ENCODE measurements at regions not wholly inside any gene's neighbourhood (a gene's known extent, or its start where the extent isn't known, plus 50 kb on each side); places are given as distances from the start of the nearest gene placed in this dataset.

GRCh38 chr2:6679471-6679870 lies 186.2 kb downstream of the CMPK2 start:
- TF ChIP-seq ZNF8 (CRISPR knock-in tag; IDR thresholded peaks at IDR 0.05) (no peak), GLIS3 (CRISPR knock-in tag; IDR thresholded peaks at IDR 0.05) (no peak), BACH2 (CRISPR knock-in tag; IDR thresholded peaks at IDR 0.05; ENCODE audit: borderline replicate concordance) (no peak), ZFP3 (CRISPR knock-in tag; IDR thresholded peaks at IDR 0.05) (no peak), SNAI2 (CRISPR knock-in tag; IDR thresholded peaks at IDR 0.05) (no peak), ZFP30 (CRISPR knock-in tag; IDR thresholded peaks at IDR 0.05) (no peak), ARNTL (CRISPR knock-in tag; IDR thresholded peaks at IDR 0.05; ENCODE audit: borderline replicate concordance, low read depth) (no peak), RARB (CRISPR knock-in tag; IDR thresholded peaks at IDR 0.05) (no peak)
- TF ChIP-seq, protein P1, sequence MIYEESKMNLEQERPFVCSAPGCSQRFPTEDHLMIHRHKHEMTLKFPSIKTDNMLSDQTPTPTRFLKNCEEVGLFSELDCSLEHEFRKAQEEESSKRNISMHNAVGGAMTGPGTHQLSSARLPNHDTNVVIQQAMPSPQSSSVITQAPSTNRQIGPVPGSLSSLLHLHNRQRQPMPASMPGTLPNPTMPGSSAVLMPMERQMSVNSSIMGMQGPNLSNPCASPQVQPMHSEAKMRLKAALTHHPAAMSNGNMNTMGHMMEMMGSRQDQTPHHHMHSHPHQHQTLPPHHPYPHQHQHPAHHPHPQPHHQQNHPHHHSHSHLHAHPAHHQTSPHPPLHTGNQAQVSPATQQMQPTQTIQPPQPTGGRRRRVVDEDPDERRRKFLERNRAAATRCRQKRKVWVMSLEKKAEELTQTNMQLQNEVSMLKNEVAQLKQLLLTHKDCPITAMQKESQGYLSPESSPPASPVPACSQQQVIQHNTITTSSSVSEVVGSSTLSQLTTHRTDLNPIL (CRISPR knock-in tag; IDR thresholded peaks at IDR 0.05; ENCODE audit: low read depth), result no peak
- TF ChIP-seq, protein P2, sequence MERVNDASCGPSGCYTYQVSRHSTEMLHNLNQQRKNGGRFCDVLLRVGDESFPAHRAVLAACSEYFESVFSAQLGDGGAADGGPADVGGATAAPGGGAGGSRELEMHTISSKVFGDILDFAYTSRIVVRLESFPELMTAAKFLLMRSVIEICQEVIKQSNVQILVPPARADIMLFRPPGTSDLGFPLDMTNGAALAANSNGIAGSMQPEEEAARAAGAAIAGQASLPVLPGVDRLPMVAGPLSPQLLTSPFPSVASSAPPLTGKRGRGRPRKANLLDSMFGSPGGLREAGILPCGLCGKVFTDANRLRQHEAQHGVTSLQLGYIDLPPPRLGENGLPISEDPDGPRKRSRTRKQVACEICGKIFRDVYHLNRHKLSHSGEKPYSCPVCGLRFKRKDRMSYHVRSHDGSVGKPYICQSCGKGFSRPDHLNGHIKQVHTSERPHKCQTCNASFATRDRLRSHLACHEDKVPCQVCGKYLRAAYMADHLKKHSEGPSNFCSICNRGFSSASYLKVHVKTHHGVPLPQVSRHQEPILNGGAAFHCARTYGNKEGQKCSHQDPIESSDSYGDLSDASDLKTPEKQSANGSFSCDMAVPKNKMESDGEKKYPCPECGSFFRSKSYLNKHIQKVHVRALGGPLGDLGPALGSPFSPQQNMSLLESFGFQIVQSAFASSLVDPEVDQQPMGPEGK (CRISPR knock-in tag; IDR thresholded peaks at IDR 0.05; ENCODE audit: borderline replicate concordance), result no peak

Measured in SK-N-SH treated with all-trans-retinoic acid at 6 μM for 48 hours (cell line).